Fibroblast of villous mesenchyme (primary cell): ENCODE measurements at regions not wholly inside any gene's neighbourhood (a gene's known extent, or its start where the extent isn't known, plus 50 kb on each side); places are given as distances from the start of the nearest gene placed in this dataset.

Experiments
- DNase-seq: peaks from one replicate; pipeline ENCODE4 v3.0.0-alpha.2; 2010; ENCODE audit warnings: low read depth
- H3K4me3 ChIP-seq: 2 replicates; pipeline ENCODE4 v1.5.1; 2011; ENCODE audit warnings: low read depth, mild to moderate bottlenecking, low read length
- TF ChIP-seq, protein P1 (sequence below): IDR thresholded peaks from 2 replicates; pipeline ENCODE4 v1.5.1; 2012; ENCODE audit warnings: low read depth, mild to moderate bottlenecking, low read length; ENCODE audit not compliant: insufficient read depth

DNA sequence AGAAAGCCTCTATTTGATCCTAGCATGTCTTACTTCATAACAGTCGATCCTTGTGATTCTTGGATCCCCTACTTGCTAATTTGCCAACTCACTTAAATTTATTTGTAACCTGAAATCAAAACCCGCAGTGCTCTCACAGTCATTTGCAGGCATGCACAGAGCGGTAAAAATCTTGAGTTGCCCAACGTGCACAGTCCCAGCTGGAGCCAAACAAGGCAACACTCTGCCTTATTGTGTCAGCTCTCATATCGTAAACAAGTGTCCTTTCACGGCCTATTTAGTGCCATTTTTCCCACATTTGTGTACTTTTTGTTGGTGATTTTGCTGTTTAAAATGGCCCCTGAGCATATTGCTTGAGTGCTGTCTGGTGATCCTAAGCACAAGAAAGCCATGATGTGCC is 511.3 kb upstream of the WWC1 start:
- DNase-seq: no peak
- TF ChIP-seq, protein P1, sequence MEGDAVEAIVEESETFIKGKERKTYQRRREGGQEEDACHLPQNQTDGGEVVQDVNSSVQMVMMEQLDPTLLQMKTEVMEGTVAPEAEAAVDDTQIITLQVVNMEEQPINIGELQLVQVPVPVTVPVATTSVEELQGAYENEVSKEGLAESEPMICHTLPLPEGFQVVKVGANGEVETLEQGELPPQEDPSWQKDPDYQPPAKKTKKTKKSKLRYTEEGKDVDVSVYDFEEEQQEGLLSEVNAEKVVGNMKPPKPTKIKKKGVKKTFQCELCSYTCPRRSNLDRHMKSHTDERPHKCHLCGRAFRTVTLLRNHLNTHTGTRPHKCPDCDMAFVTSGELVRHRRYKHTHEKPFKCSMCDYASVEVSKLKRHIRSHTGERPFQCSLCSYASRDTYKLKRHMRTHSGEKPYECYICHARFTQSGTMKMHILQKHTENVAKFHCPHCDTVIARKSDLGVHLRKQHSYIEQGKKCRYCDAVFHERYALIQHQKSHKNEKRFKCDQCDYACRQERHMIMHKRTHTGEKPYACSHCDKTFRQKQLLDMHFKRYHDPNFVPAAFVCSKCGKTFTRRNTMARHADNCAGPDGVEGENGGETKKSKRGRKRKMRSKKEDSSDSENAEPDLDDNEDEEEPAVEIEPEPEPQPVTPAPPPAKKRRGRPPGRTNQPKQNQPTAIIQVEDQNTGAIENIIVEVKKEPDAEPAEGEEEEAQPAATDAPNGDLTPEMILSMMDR: no peak
- H3K4me3 ChIP-seq: no peak overlapping the region

DNA sequence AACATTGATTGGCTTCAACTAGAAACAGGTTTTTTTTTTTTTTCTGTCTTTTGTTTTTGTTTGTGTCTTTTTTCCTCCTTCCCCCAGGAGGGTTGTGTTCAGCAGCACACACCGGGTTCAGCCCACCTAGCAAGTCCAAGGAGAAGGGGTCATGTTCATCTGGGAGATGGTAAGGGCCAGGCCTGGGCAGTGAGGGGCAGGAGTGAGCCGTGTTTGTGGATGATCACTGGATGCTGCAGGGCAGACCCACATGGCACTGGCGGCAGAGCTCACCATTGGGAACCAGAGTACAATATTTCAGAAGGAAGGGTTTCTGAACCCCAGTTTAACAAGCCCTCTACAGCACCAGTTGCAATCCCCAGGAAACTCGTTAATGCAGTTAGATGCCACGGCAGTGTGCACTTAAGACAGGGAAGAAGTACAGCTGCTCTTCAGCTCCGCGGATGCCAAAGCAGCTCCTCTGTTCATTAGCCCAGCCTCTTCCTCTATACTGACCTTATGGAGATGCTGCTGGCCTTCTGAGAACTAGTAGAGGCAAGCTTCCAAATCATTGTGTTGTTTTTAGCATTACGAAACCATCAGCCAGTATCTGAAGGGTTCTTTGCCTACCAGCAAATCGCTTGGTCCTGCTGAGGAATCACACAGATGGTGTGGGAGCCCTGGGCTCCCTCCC is 508.2 kb upstream of the WWC1 start:
- H3K4me3 ChIP-seq: no peak overlapping the region
- DNase-seq: no peak
- TF ChIP-seq, protein P1: no peak

DNA sequence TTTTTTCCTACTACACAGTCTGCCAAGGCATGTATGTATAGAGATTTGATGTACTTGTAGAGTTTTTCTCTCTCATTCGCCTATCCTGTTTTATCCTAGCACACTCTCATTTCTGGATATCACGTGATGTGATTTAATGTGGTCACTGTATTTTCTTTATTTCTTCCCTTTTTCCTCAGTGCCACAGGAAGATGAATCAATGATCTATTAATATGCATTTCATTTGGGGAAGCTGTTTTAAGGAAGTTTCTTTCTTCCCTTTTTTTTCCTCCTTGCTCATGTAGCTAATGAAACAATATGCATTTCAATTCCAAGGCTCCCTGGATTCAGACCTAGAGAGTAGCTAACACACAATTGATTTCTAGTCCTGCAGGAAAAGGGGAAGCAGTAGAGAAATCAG is 506.3 kb upstream of the WWC1 start:
- TF ChIP-seq, protein P1: no peak
- no peak for DNase-seq

DNA sequence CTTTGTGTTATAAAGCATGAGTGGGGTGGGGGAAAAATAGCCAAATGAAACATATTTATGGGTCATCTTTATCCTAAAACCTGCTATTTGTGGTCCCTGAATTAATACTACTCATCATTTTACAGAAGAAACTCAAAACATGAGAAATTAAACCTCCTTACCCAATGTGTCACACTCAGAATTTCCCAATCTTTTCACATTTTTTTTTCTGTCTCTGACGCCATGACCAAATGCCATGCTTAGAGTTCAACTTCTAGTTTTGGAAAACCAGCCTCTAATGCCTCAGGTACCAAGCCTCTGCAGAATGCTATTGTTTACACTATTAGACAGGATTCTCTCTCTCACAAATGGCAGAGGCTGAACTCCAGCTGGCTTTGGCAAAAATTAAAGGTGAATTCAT is 505.5 kb upstream of the WWC1 start:
- TF ChIP-seq, protein P1: no peak
- no peak overlapping the region for H3K4me3 ChIP-seq
- no peak for DNase-seq

More for the DNA sequence above, 506.3 kb upstream of the WWC1 start:
- no peak overlapping the region for H3K4me3 ChIP-seq

DNA sequence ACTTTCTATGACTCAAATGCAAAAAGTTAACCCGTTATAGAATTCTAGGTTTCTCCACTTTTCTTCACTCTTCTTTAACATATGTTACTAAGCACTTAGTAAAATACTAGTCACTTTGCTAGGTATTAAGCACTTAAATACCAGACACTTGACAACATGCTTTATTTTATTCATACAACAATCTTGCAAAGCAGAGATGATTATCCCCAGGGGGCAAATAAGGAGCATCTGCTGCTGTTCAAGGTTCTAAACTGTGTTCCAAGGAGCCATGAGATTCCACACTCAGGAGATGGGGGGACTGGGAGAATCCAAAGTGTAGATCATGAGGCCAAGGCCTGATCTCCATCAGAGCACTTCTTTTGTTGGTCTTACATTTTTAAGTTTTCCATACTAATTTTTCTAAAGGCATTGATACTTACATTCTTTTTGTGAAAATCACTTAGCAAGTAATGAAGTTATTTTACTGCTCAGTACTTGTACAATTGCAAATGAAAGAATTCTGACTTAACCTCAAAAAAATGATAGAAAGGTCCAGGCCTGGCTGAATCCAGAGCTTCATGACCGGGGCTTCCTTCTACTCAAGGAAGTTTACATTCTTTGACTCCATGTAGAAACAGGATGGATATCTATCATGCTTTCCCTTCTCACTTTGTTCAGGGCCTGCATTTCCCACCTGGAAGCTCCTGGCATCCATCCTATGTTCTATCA is 504.4 kb upstream of the WWC1 start:
- no peak for DNase-seq
- H3K4me3 ChIP-seq: no peak overlapping the region
- TF ChIP-seq, protein P1: no peak

DNA sequence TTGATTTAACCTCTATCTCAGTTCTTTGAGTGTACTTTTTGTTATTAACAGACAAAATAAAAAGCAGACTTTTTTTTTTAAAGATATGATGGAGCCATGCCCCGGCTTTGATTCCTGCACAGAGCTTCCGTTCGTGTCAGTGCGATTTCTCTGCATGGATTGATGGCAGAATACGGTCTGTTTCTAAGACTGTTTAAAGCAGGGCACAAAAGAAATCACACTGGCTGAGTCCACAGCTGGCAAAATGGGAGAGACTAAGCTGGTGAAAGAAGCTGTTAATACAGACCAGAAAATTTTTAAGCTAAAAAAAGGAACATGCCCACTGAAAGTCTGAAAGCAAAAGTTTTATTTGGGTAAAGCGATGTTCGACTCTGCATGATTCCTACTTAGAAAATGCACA is 501.4 kb upstream of the WWC1 start:
- no peak for DNase-seq
- TF ChIP-seq, protein P1: no peak
- H3K4me3 ChIP-seq: no peak overlapping the region
